GM12874 (cell line): ENCODE measurements at regions not wholly inside any gene's neighbourhood (a gene's known extent, or its start where the extent isn't known, plus 50 kb on each side); places are given as distances from the start of the nearest gene placed in this dataset.

ENCODE experiments used
- TF ChIP-seq, protein P1 (sequence below): IDR thresholded peaks from 2 replicates; pipeline ENCODE4 v1.5.1; 2011; ENCODE audit warnings: low read depth, mild to moderate bottlenecking, control low read depth, low read length, moderate library complexity; ENCODE audit not compliant: insufficient read depth

- TF ChIP-seq, protein P1, sequence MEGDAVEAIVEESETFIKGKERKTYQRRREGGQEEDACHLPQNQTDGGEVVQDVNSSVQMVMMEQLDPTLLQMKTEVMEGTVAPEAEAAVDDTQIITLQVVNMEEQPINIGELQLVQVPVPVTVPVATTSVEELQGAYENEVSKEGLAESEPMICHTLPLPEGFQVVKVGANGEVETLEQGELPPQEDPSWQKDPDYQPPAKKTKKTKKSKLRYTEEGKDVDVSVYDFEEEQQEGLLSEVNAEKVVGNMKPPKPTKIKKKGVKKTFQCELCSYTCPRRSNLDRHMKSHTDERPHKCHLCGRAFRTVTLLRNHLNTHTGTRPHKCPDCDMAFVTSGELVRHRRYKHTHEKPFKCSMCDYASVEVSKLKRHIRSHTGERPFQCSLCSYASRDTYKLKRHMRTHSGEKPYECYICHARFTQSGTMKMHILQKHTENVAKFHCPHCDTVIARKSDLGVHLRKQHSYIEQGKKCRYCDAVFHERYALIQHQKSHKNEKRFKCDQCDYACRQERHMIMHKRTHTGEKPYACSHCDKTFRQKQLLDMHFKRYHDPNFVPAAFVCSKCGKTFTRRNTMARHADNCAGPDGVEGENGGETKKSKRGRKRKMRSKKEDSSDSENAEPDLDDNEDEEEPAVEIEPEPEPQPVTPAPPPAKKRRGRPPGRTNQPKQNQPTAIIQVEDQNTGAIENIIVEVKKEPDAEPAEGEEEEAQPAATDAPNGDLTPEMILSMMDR = no peak
These were observed 177.1 kb downstream of the KCNRG start for GRCh38 chr13:50192272-50192813.

DNA sequence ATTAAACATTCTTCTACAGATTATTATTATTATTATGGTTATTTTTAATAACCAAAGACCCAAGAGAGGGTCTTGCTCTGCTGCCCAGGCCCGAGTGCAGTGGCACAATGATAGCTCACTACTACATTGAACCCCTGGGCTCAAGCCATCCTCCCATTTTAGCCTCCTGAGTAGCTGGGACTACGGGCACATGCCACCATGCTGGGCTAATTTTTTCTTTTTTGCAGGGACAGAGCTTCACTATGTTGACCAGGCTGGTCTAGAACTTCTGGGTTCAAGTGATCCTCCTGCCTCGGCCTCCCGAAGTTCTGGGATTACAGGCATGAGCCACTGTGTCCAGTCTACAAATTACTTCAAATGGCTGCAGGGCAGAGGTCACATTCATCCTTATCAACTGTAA is 179.8 kb downstream of the KCNRG start:
- TF ChIP-seq, protein P1 = no peak

- TF ChIP-seq, protein P1 = no peak
These were observed 180.9 kb downstream of the KCNRG start for GRCh38 chr13:50196118-50196517.

GRCh38 chr13:50197705-50198104 is 182.5 kb downstream of the KCNRG start:
- TF ChIP-seq, protein P1 = no peak

- TF ChIP-seq, protein P1 = no peak
These were observed 183.3 kb downstream of the KCNRG start for GRCh38 chr13:50198508-50198907.

DNA sequence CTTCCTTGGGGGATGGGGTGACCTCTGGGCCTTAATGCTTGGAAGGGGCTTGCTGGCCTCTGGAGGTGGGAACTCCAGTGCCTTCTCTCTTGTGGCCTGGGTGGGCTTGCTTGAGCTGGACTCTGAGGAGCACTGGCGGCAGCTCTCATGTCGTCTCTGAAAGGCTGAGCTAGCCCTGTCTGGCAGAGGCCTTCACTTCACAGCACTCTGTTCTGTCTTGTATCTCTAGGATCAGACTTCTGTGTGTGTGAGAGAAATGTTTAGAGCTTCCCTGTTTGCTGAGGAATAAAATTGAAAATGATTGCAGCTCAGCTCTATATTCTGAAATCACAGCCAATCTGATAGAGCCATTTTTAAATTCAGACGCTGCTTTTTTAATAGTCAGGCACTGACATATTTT is 185.3 kb downstream of the KCNRG start:
- TF ChIP-seq, protein P1 = no peak

DNA sequence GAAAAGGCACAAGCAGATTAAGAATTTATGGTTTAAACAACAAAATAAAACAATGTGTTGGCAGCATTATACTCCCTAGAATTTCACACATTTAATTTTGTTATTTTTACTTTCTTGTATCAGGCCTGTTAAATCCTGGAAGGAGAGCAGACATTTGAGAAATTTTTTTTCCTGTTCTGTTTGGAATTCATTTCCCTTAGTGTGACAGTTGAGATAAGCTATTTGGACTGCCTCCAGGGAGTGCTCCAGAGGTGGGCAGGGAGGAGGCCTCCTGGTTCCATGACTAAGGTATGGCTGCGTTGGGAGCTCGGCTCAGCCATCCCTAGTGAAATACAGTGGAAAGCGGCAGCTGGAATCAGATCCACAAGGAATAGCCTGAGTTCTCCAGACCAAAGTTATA is 185.7 kb downstream of the KCNRG start:
- TF ChIP-seq, protein P1 = no peak
